M059J (cell line): ENCODE measurements at regions not wholly inside any gene's neighbourhood (a gene's known extent, or its start where the extent isn't known, plus 50 kb on each side); places are given as distances from the start of the nearest gene placed in this dataset.

Source experiments
- DNase-seq: peaks from one replicate; pipeline ENCODE4 v3.0.0-alpha.2; 2012; ENCODE audit warnings: low read depth

- DNase-seq: no peak
Measured at GRCh38 chr5:129341306-129341705, 118.8 kb upstream of the ADAMTS19 start.

GRCh38 chr5:129342796-129343195, 117.3 kb upstream of the ADAMTS19 start:
- no peak for DNase-seq

- no peak for DNase-seq
Measured at GRCh38 chr5:129345213-129345924, 114.7 kb upstream of the ADAMTS19 start.

- no peak for DNase-seq
Measured at GRCh38 chr5:129356846-129357245, 103.3 kb upstream of the ADAMTS19 start.

- DNase-seq: no peak
Measured at GRCh38 chr5:129358069-129358468, 102.0 kb upstream of the ADAMTS19 start.

- DNase-seq: no peak
Measured at GRCh38 chr5:129359450-129359849, 100.6 kb upstream of the ADAMTS19 start.

GRCh38 chr5:129361441-129362025, 98.6 kb upstream of the ADAMTS19 start:
- no peak for DNase-seq

GRCh38 chr5:129362456-129362855, 97.6 kb upstream of the ADAMTS19 start:
- DNase-seq: no peak

GRCh38 chr5:129363991-129364390, 96.1 kb upstream of the ADAMTS19 start:
- DNase-seq: no peak

- DNase-seq: no peak
Measured at GRCh38 chr5:129367883-129368282, 92.2 kb upstream of the ADAMTS19 start.

GRCh38 chr5:129372025-129372424, 88.1 kb upstream of the ADAMTS19 start:
- DNase-seq: no peak

- no peak for DNase-seq
Measured at GRCh38 chr5:129377504-129377903, 82.6 kb upstream of the ADAMTS19 start.

- no peak for DNase-seq
Measured at GRCh38 chr5:129378961-129379360, 81.1 kb upstream of the ADAMTS19 start.

- peak; percentile 18 for DNase-seq
Measured at GRCh38 chr5:129379406-129379805, 80.7 kb upstream of the ADAMTS19 start.

GRCh38 chr5:129382921-129383672, 77.0 kb upstream of the ADAMTS19 start:
- DNase-seq: peak; percentile 6

GRCh38 chr5:129384193-129384592, 75.9 kb upstream of the ADAMTS19 start:
- DNase-seq: no peak

- peak; percentile 5 for DNase-seq
Measured at GRCh38 chr5:129384736-129385135, 75.4 kb upstream of the ADAMTS19 start.

- DNase-seq: no peak
Measured at GRCh38 chr5:129387944-129388343, 72.2 kb upstream of the ADAMTS19 start.

- no peak for DNase-seq
Measured at GRCh38 chr5:129392681-129393080, 67.4 kb upstream of the ADAMTS19 start.

GRCh38 chr5:129395247-129395646, 64.9 kb upstream of the ADAMTS19 start:
- DNase-seq: no peak

- DNase-seq: no peak
Measured at GRCh38 chr5:129398026-129398678, 61.9 kb upstream of the ADAMTS19 start.

GRCh38 chr5:129399069-129399468, 61.0 kb upstream of the ADAMTS19 start:
- DNase-seq: no peak
